ENCODE measurements at regions not wholly inside any gene's neighbourhood (a gene's known extent, or its start where the extent isn't known, plus 50 kb on each side); places are given as distances from the start of the nearest gene placed in this dataset.

DNA sequence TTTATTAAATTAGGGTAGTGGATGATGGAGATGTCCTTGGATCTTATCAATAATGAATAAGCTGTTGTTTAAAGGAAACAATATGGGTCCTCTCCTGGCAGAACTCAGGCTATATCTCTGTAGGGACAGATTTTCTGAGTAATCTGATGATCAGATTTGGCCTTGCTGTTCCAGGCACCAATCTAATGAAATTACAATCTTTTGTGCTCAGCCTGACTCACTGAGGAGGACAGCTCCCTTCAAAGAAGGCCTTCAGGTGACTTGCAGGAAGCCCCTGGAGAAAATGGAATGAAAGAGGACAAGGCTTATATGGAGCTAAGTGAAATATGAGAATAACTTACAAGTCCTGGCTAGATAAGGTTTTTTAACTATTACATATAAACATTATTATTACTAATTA lies 486.4 kb upstream of the SORCS1 start:
- TF ChIP-seq, protein P1, sequence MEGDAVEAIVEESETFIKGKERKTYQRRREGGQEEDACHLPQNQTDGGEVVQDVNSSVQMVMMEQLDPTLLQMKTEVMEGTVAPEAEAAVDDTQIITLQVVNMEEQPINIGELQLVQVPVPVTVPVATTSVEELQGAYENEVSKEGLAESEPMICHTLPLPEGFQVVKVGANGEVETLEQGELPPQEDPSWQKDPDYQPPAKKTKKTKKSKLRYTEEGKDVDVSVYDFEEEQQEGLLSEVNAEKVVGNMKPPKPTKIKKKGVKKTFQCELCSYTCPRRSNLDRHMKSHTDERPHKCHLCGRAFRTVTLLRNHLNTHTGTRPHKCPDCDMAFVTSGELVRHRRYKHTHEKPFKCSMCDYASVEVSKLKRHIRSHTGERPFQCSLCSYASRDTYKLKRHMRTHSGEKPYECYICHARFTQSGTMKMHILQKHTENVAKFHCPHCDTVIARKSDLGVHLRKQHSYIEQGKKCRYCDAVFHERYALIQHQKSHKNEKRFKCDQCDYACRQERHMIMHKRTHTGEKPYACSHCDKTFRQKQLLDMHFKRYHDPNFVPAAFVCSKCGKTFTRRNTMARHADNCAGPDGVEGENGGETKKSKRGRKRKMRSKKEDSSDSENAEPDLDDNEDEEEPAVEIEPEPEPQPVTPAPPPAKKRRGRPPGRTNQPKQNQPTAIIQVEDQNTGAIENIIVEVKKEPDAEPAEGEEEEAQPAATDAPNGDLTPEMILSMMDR (IDR thresholded peaks at IDR 0.05): no peak
- no peak for TF ChIP-seq POLR2AphosphoS5 (IDR thresholded peaks at IDR 0.05)
